ENCODE measurements at regions not wholly inside any gene's neighbourhood (a gene's known extent, or its start where the extent isn't known, plus 50 kb on each side); places are given as distances from the start of the nearest gene placed in this dataset.

GRCh38 chr3:43159131-43159875 is 53.4 kb upstream of the POMGNT2 start:
- no peak for DNase-seq (ENCODE audit: low read depth)
- no peaks in the 10 kb centered on the region for H3K36me3 ChIP-seq (ENCODE audit: control insufficient read depth, insufficient read depth, low read length)
- peaks cover 1% of the 10 kb centered on the region for H3K27me3 ChIP-seq (ENCODE audit: control insufficient read depth, insufficient read depth, low read length)
- no peak overlapping the region for H3K4me3 ChIP-seq (ENCODE audit: low read depth, low read length)
- FAIRE-seq, result no peak
- TF ChIP-seq CTCF (IDR thresholded peaks at IDR 0.05; ENCODE audit: insufficient read depth, low read length, severe bottlenecking), result no peak

GRCh38 chr3:43156812-43157455 is 51.1 kb upstream of the POMGNT2 start:
- Histone ChIP-seq H3K27me3 (ENCODE audit: control insufficient read depth, insufficient read depth, low read length) (peaks cover 6% of the 10 kb centered on the region), H3K4me3 (ENCODE audit: low read depth, low read length) (no peak overlapping the region), H3K36me3 (ENCODE audit: control insufficient read depth, insufficient read depth, low read length) (no peaks in the 10 kb centered on the region)
- DNase-seq (ENCODE audit: low read depth) (no peak), FAIRE-seq (no peak)
- no peak for TF ChIP-seq CTCF (IDR thresholded peaks at IDR 0.05; ENCODE audit: insufficient read depth, low read length, severe bottlenecking)

- Histone ChIP-seq H3K27me3 (ENCODE audit: control insufficient read depth, insufficient read depth, low read length) (peaks cover 9% of the 10 kb centered on the region), H3K36me3 (ENCODE audit: control insufficient read depth, insufficient read depth, low read length) (no peaks in the 10 kb centered on the region), H3K4me3 (ENCODE audit: low read depth, low read length) (no peak overlapping the region)
- TF ChIP-seq CTCF (IDR thresholded peaks at IDR 0.05; ENCODE audit: insufficient read depth, low read length, severe bottlenecking), result peak; percentile 68
- FAIRE-seq, result no peak
- peak; percentile 79 for DNase-seq (ENCODE audit: low read depth)
These were observed 49.7 kb upstream of the POMGNT2 start for GRCh38 chr3:43155464-43156121.
